SK-N-MC (cell line): ENCODE measurements at regions not wholly inside any gene's neighbourhood (a gene's known extent, or its start where the extent isn't known, plus 50 kb on each side); places are given as distances from the start of the nearest gene placed in this dataset.
A peak's percentile ranks its signal among the peaks of the same experiment; 100 is the strongest.

ENCODE experiments used
- DNase-seq: peaks from one replicate; pipeline ENCODE4 v3.0.0-alpha.2; 2011; ENCODE audit warnings: low read depth, low spot score
- H3K27ac ChIP-seq: fragments of 200-600 bp; sonication (generic); 2 replicates; pipeline ENCODE4 v1.5.1; 2016; ENCODE audit warnings: mixed run types
- H3K36me3 ChIP-seq: fragments of 200-600 bp; sonication (generic); 2 replicates; pipeline ENCODE4 v1.6.1; 2017; ENCODE audit warnings: antibody characterized with exemption, low read length, mixed read lengths; ENCODE audit not compliant: insufficient read depth
- H3K4me3 ChIP-seq: fragments of 200-600 bp; sonication (generic); 2 replicates; pipeline ENCODE4 v1.5.1; 2016
- H3K9ac ChIP-seq: fragments of 200-600 bp; sonication (generic); 2 replicates; pipeline ENCODE4 v1.8.0; 2017; ENCODE audit warnings: mixed run types, mixed read lengths; ENCODE audit not compliant: insufficient read length
- H3K9me3 ChIP-seq: fragments of 200-600 bp; sonication (generic); 2 replicates; pipeline ENCODE4 v1.6.1; 2017; ENCODE audit warnings: low read depth, mild to moderate bottlenecking, antibody characterized with exemption, low read length, moderate library complexity, mixed read lengths
- EZH2 ChIP-seq: fragments of 200-600 bp; sonication (generic); IDR thresholded peaks from one replicate; pipeline ENCODE4 v1.6.1; 2017; ENCODE audit warnings: antibody characterized with exemption
- FOXP2 ChIP-seq: optimal IDR thresholded peaks from 2 replicates; pipeline ENCODE3; 2011; ENCODE audit warnings: mild to moderate bottlenecking, moderate library complexity; ENCODE audit not compliant: insufficient read depth; ENCODE audit errors: extremely low read length, control extremely low read depth
- POLR2AphosphoS5 ChIP-seq: IDR thresholded peaks from 2 replicates; pipeline ENCODE4 v1.6.1; 2012; ENCODE audit warnings: mild to moderate bottlenecking, low read depth, low read length, borderline replicate concordance

DNA sequence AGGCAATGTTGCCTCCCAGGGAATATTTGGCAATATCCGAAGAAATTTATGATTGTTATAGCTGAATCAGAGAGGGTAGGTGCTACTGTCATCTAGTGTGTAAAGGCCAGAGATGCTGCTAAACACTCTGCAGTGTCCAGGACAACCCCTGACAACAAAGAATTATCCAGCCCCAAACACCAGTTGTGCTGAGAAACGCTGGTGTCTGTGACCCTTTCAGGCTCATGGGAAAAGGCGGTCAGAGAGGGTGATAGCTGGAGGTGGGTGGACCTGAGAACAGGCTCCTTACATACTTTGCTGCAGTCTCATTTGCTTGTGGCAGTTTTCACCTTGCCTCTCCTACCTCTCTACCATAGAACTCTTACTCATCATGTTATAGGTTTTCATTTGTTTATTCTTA, 295.3 kb upstream of the DMRT1 start:
- no peaks in the 10 kb centered on the region for H3K9me3 ChIP-seq
- DNase-seq: no peak
- H3K27ac ChIP-seq: no peak overlapping the region; the same call in 1 of the 2 replicates
- TF ChIP-seq POLR2AphosphoS5: no peak
- TF ChIP-seq EZH2: no peak
- no peak for TF ChIP-seq FOXP2
- H3K9ac ChIP-seq: no peak overlapping the region
- H3K36me3 ChIP-seq: no peaks in the 10 kb centered on the region
- H3K4me3 ChIP-seq: no peak overlapping the region; the same call in 1 of the 2 replicates

DNA sequence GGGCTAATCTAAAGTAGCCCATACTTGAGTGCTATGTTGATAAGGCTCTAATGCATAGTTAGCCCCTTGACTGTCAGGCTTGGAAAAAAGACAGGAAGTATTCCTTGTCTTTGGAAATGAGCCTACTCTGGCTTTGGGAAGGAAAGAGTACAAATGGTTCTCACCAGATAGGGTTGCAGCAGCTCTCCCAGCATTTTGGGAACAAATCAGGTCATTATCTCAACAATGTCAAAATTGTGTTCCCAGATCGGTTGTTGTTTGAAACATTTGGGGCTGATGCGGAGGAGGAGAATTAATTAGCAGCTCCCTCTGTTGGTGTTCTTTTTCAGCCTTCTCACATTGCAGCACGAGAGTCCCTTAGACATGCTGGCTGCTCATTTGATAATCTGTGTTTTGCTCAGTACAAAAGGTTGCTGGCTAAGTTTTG, 294.7 kb upstream of the DMRT1 start:
- Histone ChIP-seq H3K9ac (no peak overlapping the region), H3K36me3 (no peaks in the 10 kb centered on the region), H3K9me3 (no peaks in the 10 kb centered on the region), H3K4me3 (peak overlapping the region; percentile 9), H3K27ac (peak overlapping the region; percentile 52)
- no peak for TF ChIP-seq POLR2AphosphoS5
- TF ChIP-seq FOXP2: no peak
- no peak for TF ChIP-seq EZH2
- no peak for DNase-seq

DNA sequence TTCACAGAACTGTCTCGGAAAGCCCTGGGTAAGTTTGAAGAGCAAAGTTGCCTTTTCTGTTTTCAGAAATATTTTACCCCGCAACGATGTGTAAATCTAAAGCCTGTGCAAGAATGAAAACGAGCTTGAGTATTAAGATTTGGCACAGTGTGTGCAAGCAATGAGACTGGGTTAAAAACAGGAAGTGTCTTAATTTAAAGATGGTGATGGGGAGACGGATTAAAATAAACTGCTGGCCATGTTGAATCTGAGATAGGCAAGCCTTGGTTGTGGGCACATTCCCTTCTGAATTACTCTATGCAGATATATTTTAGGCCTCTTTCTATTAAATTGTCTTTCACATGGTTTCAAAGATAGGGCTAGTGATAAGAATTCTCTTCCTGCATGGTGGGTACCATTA, 294.2 kb upstream of the DMRT1 start:
- TF ChIP-seq FOXP2 (no peak), EZH2 (no peak), POLR2AphosphoS5 (no peak)
- Histone ChIP-seq H3K36me3 (no peaks in the 10 kb centered on the region), H3K9ac (no peak overlapping the region), H3K27ac (peak overlapping the region; percentile 52), H3K9me3 (no peaks in the 10 kb centered on the region), H3K4me3 (peak overlapping the region; percentile 9)
- DNase-seq: no peak

DNA sequence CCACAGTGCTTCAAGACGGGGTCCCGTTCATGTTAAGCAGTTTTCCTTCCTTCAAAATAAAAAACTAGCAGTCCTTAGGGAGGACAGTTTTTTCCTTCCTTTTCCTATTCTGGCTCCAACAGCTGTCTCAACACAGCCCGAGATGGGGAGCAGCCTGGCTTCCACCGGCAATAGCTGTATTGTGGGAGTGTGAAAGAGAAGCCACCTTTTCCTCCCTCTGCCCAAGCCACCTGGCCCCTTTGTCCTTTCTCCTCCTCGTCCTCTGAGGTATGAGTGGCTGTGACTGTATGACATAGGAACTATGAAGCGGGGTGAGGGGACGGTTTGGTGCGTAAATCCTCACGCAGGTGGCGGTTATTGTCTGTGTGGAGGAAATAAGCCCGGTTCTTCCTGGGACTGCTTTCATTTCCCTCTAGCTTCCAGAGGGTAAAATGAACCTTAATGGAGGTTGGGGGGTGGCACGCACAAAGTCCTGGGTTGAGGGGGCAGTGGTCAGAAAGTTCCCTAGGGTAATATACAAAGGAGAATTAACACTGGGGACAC, 292.0 kb upstream of the DMRT1 start:
- Histone ChIP-seq H3K9me3 (no peaks in the 10 kb centered on the region), H3K27ac (no peak overlapping the region), H3K9ac (no peak overlapping the region), H3K36me3 (no peaks in the 10 kb centered on the region), H3K4me3 (no peak overlapping the region)
- DNase-seq: no peak
- TF ChIP-seq FOXP2: no peak
- no peak for TF ChIP-seq EZH2
- no peak for TF ChIP-seq POLR2AphosphoS5

DNA sequence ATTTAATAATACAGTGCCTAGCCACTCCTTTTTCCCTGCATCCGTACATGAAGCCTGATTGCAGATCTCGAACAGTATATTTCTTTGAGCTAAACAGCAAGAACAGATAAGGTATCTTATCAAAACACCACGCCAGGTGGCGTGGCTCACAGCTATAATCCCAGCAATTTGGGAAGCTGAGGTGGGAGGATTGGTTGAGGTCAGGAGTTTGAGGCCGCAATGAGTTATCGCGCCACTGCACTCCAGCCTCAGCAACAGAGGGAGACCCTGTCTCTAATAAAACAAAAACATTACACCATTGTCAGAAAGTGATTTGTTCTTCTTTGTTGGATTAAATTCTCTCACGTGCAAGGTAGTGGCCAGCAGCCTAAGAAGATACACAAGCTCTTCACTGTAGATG, 291.2 kb upstream of the DMRT1 start:
- Histone ChIP-seq H3K9me3 (no peaks in the 10 kb centered on the region), H3K9ac (no peak overlapping the region), H3K36me3 (no peaks in the 10 kb centered on the region), H3K27ac (no peak overlapping the region), H3K4me3 (no peak overlapping the region)
- no peak for DNase-seq
- TF ChIP-seq FOXP2 (no peak), EZH2 (no peak), POLR2AphosphoS5 (no peak)

DNA sequence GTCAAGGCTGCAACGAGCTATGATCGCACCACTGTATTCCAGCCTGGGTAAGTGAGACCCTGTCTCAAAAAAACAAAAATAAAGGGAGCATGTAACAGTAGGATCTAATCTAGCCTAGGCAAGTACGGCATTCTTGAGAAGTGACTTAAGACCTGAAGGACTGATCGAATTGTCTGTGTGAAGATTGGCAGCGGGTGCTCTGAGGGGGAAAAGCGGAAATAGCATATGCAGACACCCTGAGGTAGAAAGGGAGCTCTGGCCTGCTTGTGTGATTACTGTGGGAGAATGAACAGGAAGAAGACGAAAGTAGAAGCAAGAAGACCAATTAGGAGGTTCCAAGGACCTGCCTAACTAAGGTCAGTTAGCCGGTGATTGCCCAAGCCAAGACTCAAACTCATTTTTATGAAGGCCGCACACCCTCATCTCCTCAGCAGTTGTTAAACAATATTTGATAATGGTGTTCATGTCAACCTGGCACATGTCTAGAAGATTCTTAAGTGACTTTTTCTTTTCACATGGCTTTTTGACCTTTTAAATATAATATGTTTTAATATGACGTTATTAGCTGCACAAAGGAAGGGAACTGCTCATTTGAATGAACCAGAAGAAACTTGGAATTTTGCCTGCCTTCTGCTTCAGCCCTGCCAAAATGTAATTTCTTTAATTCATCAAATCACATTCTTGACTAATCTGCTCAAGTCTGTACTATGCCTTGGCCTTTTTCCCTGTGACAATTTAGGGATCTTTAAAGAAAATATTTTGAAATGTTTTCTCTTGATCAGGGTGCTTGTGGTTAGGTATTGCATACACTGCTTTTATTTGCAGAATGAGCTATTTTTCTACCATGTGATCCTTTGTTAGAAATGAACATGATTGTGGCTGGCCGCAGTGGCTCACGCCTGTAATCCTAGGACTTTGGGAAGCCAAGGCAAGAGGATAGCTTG, 289.2 kb upstream of the DMRT1 start:
- peak overlapping the region; percentile 74 for H3K27ac ChIP-seq
- DNase-seq: no peak
- H3K36me3 ChIP-seq: no peaks in the 10 kb centered on the region
- H3K9ac ChIP-seq: no peak overlapping the region
- no peaks in the 10 kb centered on the region for H3K9me3 ChIP-seq
- no peak overlapping the region for H3K4me3 ChIP-seq
- TF ChIP-seq POLR2AphosphoS5: no peak
- TF ChIP-seq EZH2: no peak
- TF ChIP-seq FOXP2: no peak

DNA sequence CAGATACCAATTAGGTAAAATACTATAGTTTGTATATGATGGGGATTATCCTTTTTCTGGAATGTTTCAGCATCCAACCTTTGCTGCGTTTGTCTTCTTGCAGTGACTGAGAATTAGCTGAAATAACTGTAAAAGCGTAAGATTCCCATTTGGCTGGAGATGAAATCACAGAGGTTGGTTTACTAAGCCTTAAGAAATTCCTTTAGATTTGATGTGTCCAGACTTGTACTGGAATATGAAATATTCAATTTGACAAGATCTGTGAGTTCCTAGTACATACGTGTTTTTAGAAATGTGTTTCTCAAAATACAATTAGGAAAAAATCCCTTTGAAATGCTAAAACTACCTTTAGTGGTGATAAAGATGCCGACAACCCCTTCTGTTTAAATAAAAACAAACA, 286.0 kb upstream of the DMRT1 start:
- H3K36me3 ChIP-seq: no peaks in the 10 kb centered on the region
- TF ChIP-seq EZH2: no peak
- TF ChIP-seq FOXP2: no peak
- TF ChIP-seq POLR2AphosphoS5: no peak

DNA sequence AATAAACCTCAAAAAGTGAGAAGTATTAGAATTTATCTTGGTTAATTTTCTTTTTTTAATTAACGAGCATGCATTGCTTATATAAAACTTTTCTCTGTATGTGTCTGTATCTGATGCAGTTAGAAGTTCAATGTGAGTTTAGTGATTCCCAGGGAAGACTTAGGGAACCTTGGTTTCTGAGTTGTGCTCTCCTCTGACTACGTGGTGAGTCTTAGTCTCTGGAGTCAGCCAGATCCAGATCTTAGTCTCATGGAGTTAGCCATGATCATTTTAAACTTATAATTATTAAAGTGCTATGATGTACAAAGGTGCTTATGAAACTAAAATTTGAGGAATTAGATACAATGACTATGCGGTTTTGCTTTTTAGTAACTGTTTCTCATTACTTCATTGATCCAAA, 285.3 kb upstream of the DMRT1 start:
- H3K9ac ChIP-seq: no peak overlapping the region
- DNase-seq: no peak
- TF ChIP-seq FOXP2 (no peak), POLR2AphosphoS5 (no peak), EZH2 (no peak)
- H3K4me3 ChIP-seq: no peak overlapping the region
- H3K9me3 ChIP-seq: no peaks in the 10 kb centered on the region
- no peaks in the 10 kb centered on the region for H3K36me3 ChIP-seq
- peak overlapping the region; percentile 47; the same call in 1 of the 2 replicates for H3K27ac ChIP-seq

More for the DNA sequence above, 286.0 kb upstream of the DMRT1 start:
- Histone ChIP-seq H3K27ac (no peak overlapping the region), H3K9me3 (no peaks in the 10 kb centered on the region), H3K9ac (no peak overlapping the region), H3K4me3 (no peak overlapping the region)
- DNase-seq: no peak
